OCI-LY3 (cell line): ENCODE measurements at regions not wholly inside any gene's neighbourhood (a gene's known extent, or its start where the extent isn't known, plus 50 kb on each side); places are given as distances from the start of the nearest gene placed in this dataset.

Source experiments
- H2AFZ ChIP-seq: fragments of 200-600, 300-600 bp; shearing (Covaris generic); 2 replicates; pipeline ENCODE4 v1.6.0; 2014; ENCODE audit warnings: antibody characterized with exemption, low read depth, low read length
- H3K27ac ChIP-seq: fragments of 200-600, 300-600 bp; sonication (generic); 2 replicates; pipeline ENCODE4 v1.5.1; 2014; ENCODE audit warnings: mild to moderate bottlenecking, low read length, moderate library complexity, mixed read lengths
- H3K27me3 ChIP-seq: fragments of 200-600, 300-600 bp; sonication (generic); 2 replicates; pipeline ENCODE4 v1.6.1; 2014; ENCODE audit warnings: low read depth, low read length, mixed read lengths
- H3K36me3 ChIP-seq: fragments of 200-600, 300-600 bp; sonication (generic); replicated peaks from 2 replicates; pipeline ENCODE3; 2014; ENCODE audit warnings: low read depth, low read length, mixed read lengths
- H3K4me1 ChIP-seq: fragments of 300-600, 200-600 bp; sonication (generic); 2 replicates; pipeline ENCODE4 v1.6.1; 2014; ENCODE audit warnings: low read length, mixed read lengths
- H3K4me2 ChIP-seq: fragments of 200-600, 300-600 bp; sonication (generic); 2 replicates; pipeline ENCODE4 v1.6.1; 2014; ENCODE audit warnings: low read length, mixed read lengths
- H3K4me3 ChIP-seq: fragments of 300-600, 200-600 bp; sonication (generic); 2 replicates; pipeline ENCODE4 v1.5.1; 2014; ENCODE audit warnings: antibody characterized with exemption, mild to moderate bottlenecking, low read length, moderate library complexity
- H3K79me2 ChIP-seq: fragments of 300-600, 200-600 bp; shearing (Covaris generic); 2 replicates; pipeline ENCODE4 v1.6.1; 2014; ENCODE audit warnings: mild to moderate bottlenecking, low read length, mixed read lengths
- H3K9ac ChIP-seq: fragments of 300-600, 200-600 bp; shearing (Covaris generic); 2 replicates; pipeline ENCODE4 v1.6.0; 2014; ENCODE audit warnings: mild to moderate bottlenecking, low read length, moderate library complexity
- H3K9me3 ChIP-seq: fragments of 200-600, 300-600 bp; shearing (Covaris generic); 2 replicates; pipeline ENCODE4 v1.6.1; 2014; ENCODE audit warnings: low read length, mixed read lengths; ENCODE audit not compliant: insufficient read depth
- H4K20me1 ChIP-seq: fragments of 200-600, 300-600 bp; sonication (generic); 2 replicates; pipeline ENCODE4 v1.6.1; 2016; ENCODE audit warnings: low read length, mixed read lengths; ENCODE audit not compliant: insufficient read depth
- CTCF ChIP-seq: fragments of 200-600, 300-600 bp; sonication (generic); IDR thresholded peaks from 2 replicates; pipeline ENCODE4 v1.5.1; 2014; ENCODE audit warnings: antibody characterized with exemption, low read length, low read depth
- EZH2phosphoT487 ChIP-seq: fragments of 200-600 bp; shearing (Covaris generic); IDR thresholded peaks from 2 replicates; pipeline ENCODE4 v1.6.1; 2018; ENCODE audit warnings: antibody characterized with exemption, mixed run types, low read depth

DNA sequence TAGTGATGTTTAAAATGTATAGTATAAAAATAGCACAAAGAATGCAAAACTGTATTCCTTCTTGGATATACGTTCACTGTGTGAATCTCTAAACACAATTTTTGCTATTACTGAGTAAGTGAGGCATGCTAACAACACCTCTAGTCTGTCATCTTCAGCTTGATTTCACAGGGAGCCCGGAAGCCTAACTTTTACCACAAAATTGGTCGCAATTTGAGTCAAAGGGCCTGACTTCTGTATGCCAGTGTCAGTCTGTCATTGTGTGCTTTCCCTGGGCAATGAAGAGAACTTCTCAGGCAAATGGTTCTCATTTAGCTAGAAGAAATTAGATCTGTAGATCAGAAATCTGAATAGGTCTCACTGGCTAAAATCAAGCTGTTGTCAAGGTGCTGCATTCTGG lies 1059.5 kb downstream of the FAM181B start:
- Histone ChIP-seq H3K4me3 (no peak overlapping the region), H3K79me2 (no peaks in the 10 kb centered on the region), H4K20me1 (no peaks in the 10 kb centered on the region), H3K4me2 (peak overlapping the region; percentile 15; the same call in 1 of the 2 replicates), H3K9ac (no peak overlapping the region), H3K27me3 (no peaks in the 10 kb centered on the region), H3K36me3 (no peaks in the 10 kb centered on the region), H3K27ac (no peak overlapping the region), H2AFZ (no peak overlapping the region), H3K4me1 (peaks cover 10% of the 10 kb centered on the region), H3K9me3 (no peaks in the 10 kb centered on the region)
- TF ChIP-seq EZH2phosphoT487: no peak
- no peak for TF ChIP-seq CTCF

DNA sequence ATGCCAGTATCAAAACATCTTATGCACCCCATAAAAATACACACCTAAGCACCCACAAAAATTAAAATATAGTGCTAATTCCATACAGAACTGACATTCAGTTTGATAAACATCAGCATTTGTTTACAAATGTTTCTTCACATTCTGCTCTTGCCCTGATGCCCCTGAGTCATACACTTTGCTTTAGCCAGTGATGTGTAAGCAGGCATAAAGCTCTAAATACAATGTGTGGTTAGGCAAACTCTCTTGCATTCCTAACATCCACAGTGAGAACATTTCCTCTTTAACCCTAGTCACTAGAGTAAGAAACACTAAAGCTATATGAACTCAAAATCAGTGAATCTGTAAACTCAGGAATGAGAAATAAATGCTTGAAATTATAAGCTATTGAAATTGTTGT lies 1060.7 kb downstream of the FAM181B start:
- Histone ChIP-seq H4K20me1 (no peaks in the 10 kb centered on the region), H3K9ac (no peak overlapping the region), H3K27ac (no peak overlapping the region), H3K9me3 (no peaks in the 10 kb centered on the region), H3K27me3 (no peaks in the 10 kb centered on the region), H3K4me2 (no peak overlapping the region), H3K79me2 (no peaks in the 10 kb centered on the region), H2AFZ (no peak overlapping the region), H3K36me3 (no peaks in the 10 kb centered on the region), H3K4me1 (peaks cover 10% of the 10 kb centered on the region), H3K4me3 (no peak overlapping the region)
- no peak for TF ChIP-seq CTCF
- no peak for TF ChIP-seq EZH2phosphoT487

- no peaks in the 10 kb centered on the region for H3K79me2 ChIP-seq
- H2AFZ ChIP-seq: no peak overlapping the region
- TF ChIP-seq CTCF (no peak), EZH2phosphoT487 (no peak)
- H4K20me1 ChIP-seq: no peaks in the 10 kb centered on the region
- peaks cover 10% of the 10 kb centered on the region for H3K4me1 ChIP-seq
- no peaks in the 10 kb centered on the region for H3K9me3 ChIP-seq
- no peak overlapping the region for H3K9ac ChIP-seq
- no peaks in the 10 kb centered on the region for H3K27me3 ChIP-seq
- no peak overlapping the region for H3K4me2 ChIP-seq
- H3K36me3 ChIP-seq: no peaks in the 10 kb centered on the region
- H3K27ac ChIP-seq: no peak overlapping the region
- H3K4me3 ChIP-seq: no peak overlapping the region
Measured at GRCh38 chr11:81669935-81670543, 1063.6 kb downstream of the FAM181B start.

DNA sequence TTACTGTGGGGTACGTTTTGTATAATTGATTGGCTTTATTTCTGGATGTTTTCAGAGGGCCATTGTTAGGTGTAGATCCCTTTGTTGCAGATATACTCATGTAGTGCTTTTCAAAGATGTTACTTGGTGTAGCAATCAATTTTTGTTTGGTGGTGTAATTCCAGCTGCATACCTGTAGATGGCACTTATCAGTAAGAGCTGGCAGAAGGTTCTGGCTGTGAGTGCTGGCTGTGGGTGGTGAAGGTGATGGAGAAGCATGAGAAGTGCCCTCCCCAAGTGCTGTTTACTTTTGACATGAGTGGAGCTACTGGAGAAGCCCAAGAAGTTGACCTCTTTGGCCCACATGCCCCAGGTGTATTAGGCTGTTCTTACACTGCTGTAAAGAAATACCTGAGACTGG lies 1074.9 kb downstream of the FAM181B start:
- no peaks in the 10 kb centered on the region for H4K20me1 ChIP-seq
- H2AFZ ChIP-seq: no peak overlapping the region
- no peaks in the 10 kb centered on the region for H3K27me3 ChIP-seq
- no peaks in the 10 kb centered on the region for H3K36me3 ChIP-seq
- no peak overlapping the region for H3K27ac ChIP-seq
- no peak overlapping the region for H3K4me3 ChIP-seq
- TF ChIP-seq EZH2phosphoT487 (no peak), CTCF (peak; percentile 86)
- H3K4me2 ChIP-seq: no peak overlapping the region
- H3K4me1 ChIP-seq: no peaks in the 10 kb centered on the region
- no peak overlapping the region for H3K9ac ChIP-seq
- H3K9me3 ChIP-seq: no peaks in the 10 kb centered on the region
- no peaks in the 10 kb centered on the region for H3K79me2 ChIP-seq
